Esophagus (tissue), 2 donors: ENCODE measurements at regions not wholly inside any gene's neighbourhood (a gene's known extent, or its start where the extent isn't known, plus 50 kb on each side); places are given as distances from the start of the nearest gene placed in this dataset.
"Not testable (repeated sequence)": the region's sequence is repeated elsewhere in the genome, so short reads cannot be mapped to it uniquely, and the experiment has no call there.

Experiments used
- H3K27ac ChIP-seq, 2 donors: one replicate each; pipeline ENCODE4 v1.5.1; 2013; ENCODE audit warnings: low read depth in 2 of 2, mild to moderate bottlenecking in 2 of 2, inconsistent platforms in 1 of 2, low read length in 1 of 2, moderate library complexity in 1 of 2
- H3K27me3 ChIP-seq, 2 donors: one replicate each; pipeline ENCODE4 v1.6.1; 2013; ENCODE audit warnings: low read length in 2 of 2, control low read depth in 1 of 2, mild to moderate bottlenecking in 1 of 2; ENCODE audit not compliant: insufficient read depth in 2 of 2, control insufficient read depth in 1 of 2
- H3K36me3 ChIP-seq, 2 donors: one replicate each; pipeline ENCODE4 v1.6.1; 2013; ENCODE audit warnings: low read length in 1 of 2; ENCODE audit not compliant: control insufficient read depth in 2 of 2, insufficient read depth in 2 of 2
- H3K4me1 ChIP-seq, 2 donors: one replicate each; pipeline ENCODE4 v1.6.1; 2013; ENCODE audit warnings: low read length in 1 of 2; ENCODE audit not compliant: control insufficient read depth in 2 of 2, insufficient read depth in 2 of 2
- H3K4me3 ChIP-seq, 2 donors: one replicate each; pipeline ENCODE4 v1.5.1; 2013; ENCODE audit warnings: low read length in 2 of 2, mild to moderate bottlenecking in 2 of 2, low read depth in 1 of 2, moderate library complexity in 1 of 2
- H3K9me3 ChIP-seq, 2 donors: one replicate each; pipeline ENCODE4 v1.6.1; 2013; ENCODE audit warnings: mild to moderate bottlenecking in 2 of 2, low read depth in 1 of 2, low read length in 1 of 2, moderate library complexity in 1 of 2; ENCODE audit not compliant: control insufficient read depth in 2 of 2, insufficient read depth in 1 of 2
- WGBS, 2 donors: extraction: QIAGEN DNeasy Blood & Tissue Kit; methylation state at CpG; one replicate each; pipeline ENCODE4 v1.1.7; 2013; 5-methylcytosine and 5-hydroxymethylcytosine counted together
- donor health status: healthy with polysubstance abuse.
- donor health status: Bipolar disorder and iron deficiency.

- 36 to 42% methylated on average over 2 of the region's 2 CpGs for WGBS, 2 donors
- H3K4me3 ChIP-seq, H3K9me3 ChIP-seq, H3K4me1 ChIP-seq, H3K27ac ChIP-seq, H3K36me3 ChIP-seq, H3K27me3 ChIP-seq: not testable (repeated sequence)
Measured at GRCh38 chr4:118539412-118540077, 145.6 kb upstream of the METTL14 start.

- not testable (repeated sequence) for H3K27ac ChIP-seq
Measured at GRCh38 chr4:118556576-118556975, 128.6 kb upstream of the METTL14 start.

GRCh38 chr4:118557298-118557851 lies 127.8 kb upstream of the METTL14 start:
- Histone ChIP-seq H3K4me3 (no peak overlapping the region), H3K36me3 (no peaks in the 10 kb centered on the region), H3K4me1 (no peaks in the 10 kb centered on the region), H3K27me3 (no peaks in the 10 kb centered on the region), H3K9me3 (no peaks in the 10 kb centered on the region), H3K27ac (no peak overlapping the region)
- 49 to 53% methylated on average over 8 of the region's 8 CpGs for WGBS, 2 donors

More at GRCh38 chr4:118556576-118556975, 128.6 kb upstream of the METTL14 start:
- H3K9me3 ChIP-seq, H3K36me3 ChIP-seq, H3K4me3 ChIP-seq, H3K4me1 ChIP-seq, H3K27me3 ChIP-seq: not testable (repeated sequence)
- 81 to 86% methylated on average over 7 of the region's 7 CpGs for WGBS, 2 donors

GRCh38 chr4:118558188-118558587 lies 127.0 kb upstream of the METTL14 start:
- not testable (repeated sequence) for H3K27me3 ChIP-seq, H3K4me1 ChIP-seq, H3K4me3 ChIP-seq, H3K9me3 ChIP-seq, H3K36me3 ChIP-seq, H3K27ac ChIP-seq
- 72 to 80% methylated on average over 4 to 5 of the region's 7 CpGs for WGBS, 2 donors

- not testable (repeated sequence) for H3K4me1 ChIP-seq, H3K36me3 ChIP-seq, H3K27ac ChIP-seq, H3K27me3 ChIP-seq, H3K9me3 ChIP-seq, H3K4me3 ChIP-seq
Measured at GRCh38 chr4:118561559-118561958, 123.6 kb upstream of the METTL14 start.

GRCh38 chr4:118566003-118566513 lies 119.1 kb upstream of the METTL14 start:
- H3K9me3 ChIP-seq, H3K4me3 ChIP-seq, H3K27me3 ChIP-seq, H3K27ac ChIP-seq, H3K36me3 ChIP-seq, H3K4me1 ChIP-seq: not testable (repeated sequence)
- 21 to 24% methylated on average over 9 of the region's 9 CpGs for WGBS, 2 donors

GRCh38 chr4:118572991-118573390 lies 112.2 kb upstream of the METTL14 start:
- not testable (repeated sequence) for H3K27me3 ChIP-seq, H3K36me3 ChIP-seq, H3K27ac ChIP-seq, H3K4me3 ChIP-seq, H3K9me3 ChIP-seq, H3K4me1 ChIP-seq
- 88 to 92% methylated on average over 10 of the region's 10 CpGs for WGBS, 2 donors

GRCh38 chr4:118574251-118574913 lies 110.8 kb upstream of the METTL14 start:
- H3K9me3 ChIP-seq, H3K27me3 ChIP-seq, H3K4me1 ChIP-seq, H3K36me3 ChIP-seq, H3K4me3 ChIP-seq, H3K27ac ChIP-seq: not testable (repeated sequence)
- 43% methylated on average over 3 of the region's 3 CpGs for WGBS, 2 donors

- not testable (repeated sequence) for H3K4me3 ChIP-seq, H3K27ac ChIP-seq, H3K9me3 ChIP-seq, H3K4me1 ChIP-seq, H3K27me3 ChIP-seq, H3K36me3 ChIP-seq
- WGBS, 2 donors, result 65 to 83% methylated on average over 1 of the region's 1 CpG
Measured at GRCh38 chr4:118575057-118575456, 110.1 kb upstream of the METTL14 start.

- WGBS, 2 donors, result 67 to 72% methylated on average over 5 of the region's 5 CpGs
- H3K36me3 ChIP-seq, H3K27ac ChIP-seq, H3K4me1 ChIP-seq, H3K27me3 ChIP-seq, H3K4me3 ChIP-seq, H3K9me3 ChIP-seq: not testable (repeated sequence)
Measured at GRCh38 chr4:118575726-118576125, 109.5 kb upstream of the METTL14 start.
